DMS153 treated with DMSO at 0.1 percent for 48 hours (cell line): ENCODE measurements at regions not wholly inside any gene's neighbourhood (a gene's known extent, or its start where the extent isn't known, plus 50 kb on each side); places are given as distances from the start of the nearest gene placed in this dataset.

ENCODE experiments used
- DNase-seq: peaks from one replicate; lab custom pipeline; 2025; ENCODE audit not compliant: unreplicated experiment; lab: John Stamatoyannopoulos, UW

GRCh38 chr6:104229057-104229456 lies 630.7 kb downstream of the HACE1 start:
- peak; percentile 67 for DNase-seq

GRCh38 chr6:104227508-104227907 lies 632.2 kb downstream of the HACE1 start:
- DNase-seq = no peak

GRCh38 chr6:104226790-104227446 lies 632.8 kb downstream of the HACE1 start:
- DNase-seq = no peak

- DNase-seq = no peak
Measured at GRCh38 chr6:104218116-104218515, 641.6 kb downstream of the HACE1 start.

GRCh38 chr6:104214901-104215300 lies 644.8 kb downstream of the HACE1 start:
- DNase-seq = no peak

- DNase-seq = no peak
Measured at GRCh38 chr6:104212977-104213668, 646.6 kb downstream of the HACE1 start.

- no peak for DNase-seq
Measured at GRCh38 chr6:104207635-104208034, 652.1 kb downstream of the HACE1 start.

- DNase-seq = no peak
Measured at GRCh38 chr6:104201557-104201956, 658.2 kb downstream of the HACE1 start.

GRCh38 chr6:104187616-104188015 lies 672.1 kb downstream of the HACE1 start:
- DNase-seq = no peak

- no peak for DNase-seq
Measured at GRCh38 chr6:104186831-104187230, 672.9 kb downstream of the HACE1 start.

- DNase-seq = no peak
Measured at GRCh38 chr6:104183816-104184435, 675.8 kb downstream of the HACE1 start.

GRCh38 chr6:104182811-104183210 lies 676.9 kb downstream of the HACE1 start:
- DNase-seq = no peak

GRCh38 chr6:104173668-104174067 lies 686.1 kb downstream of the HACE1 start:
- no peak for DNase-seq

- no peak for DNase-seq
Measured at GRCh38 chr6:104170401-104170800, 689.3 kb downstream of the HACE1 start.

GRCh38 chr6:104166055-104166668 lies 693.6 kb downstream of the HACE1 start:
- no peak for DNase-seq

- no peak for DNase-seq
Measured at GRCh38 chr6:104162036-104162669, 697.6 kb downstream of the HACE1 start.

- no peak for DNase-seq
Measured at GRCh38 chr6:104159045-104159618, 700.6 kb downstream of the HACE1 start.

GRCh38 chr6:104143757-104144156 lies 716.0 kb downstream of the HACE1 start:
- no peak for DNase-seq

- DNase-seq = no peak
Measured at GRCh38 chr6:104134876-104135275, 724.8 kb downstream of the HACE1 start.

GRCh38 chr6:104130343-104130742 lies 729.4 kb downstream of the HACE1 start:
- DNase-seq = no peak
